ENCODE measurements at regions not wholly inside any gene's neighbourhood (a gene's known extent, or its start where the extent isn't known, plus 50 kb on each side); places are given as distances from the start of the nearest gene placed in this dataset.
"Not testable (repeated sequence)": the region's sequence is repeated elsewhere in the genome, so short reads cannot be mapped to it uniquely, and the experiment has no call there.

DNA sequence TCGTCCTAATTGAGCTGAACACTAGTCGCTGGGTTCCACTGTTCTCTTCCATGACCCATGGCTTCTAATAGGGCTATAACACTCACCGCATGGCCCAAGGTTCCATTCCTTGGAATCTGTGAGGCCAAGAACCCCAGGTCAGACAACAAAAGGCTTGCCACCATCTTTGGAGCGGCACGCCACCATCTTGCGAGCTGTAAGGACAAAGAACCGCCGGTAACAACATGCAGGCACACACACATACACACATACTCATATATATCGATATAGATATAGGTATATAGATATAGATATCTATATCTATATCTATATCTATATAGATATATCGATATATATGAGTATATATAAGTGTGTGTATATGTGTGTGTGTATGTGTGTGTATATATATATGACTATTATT lies 657.7 kb downstream of the PRIM2 start:
- TF ChIP-seq, protein P1, sequence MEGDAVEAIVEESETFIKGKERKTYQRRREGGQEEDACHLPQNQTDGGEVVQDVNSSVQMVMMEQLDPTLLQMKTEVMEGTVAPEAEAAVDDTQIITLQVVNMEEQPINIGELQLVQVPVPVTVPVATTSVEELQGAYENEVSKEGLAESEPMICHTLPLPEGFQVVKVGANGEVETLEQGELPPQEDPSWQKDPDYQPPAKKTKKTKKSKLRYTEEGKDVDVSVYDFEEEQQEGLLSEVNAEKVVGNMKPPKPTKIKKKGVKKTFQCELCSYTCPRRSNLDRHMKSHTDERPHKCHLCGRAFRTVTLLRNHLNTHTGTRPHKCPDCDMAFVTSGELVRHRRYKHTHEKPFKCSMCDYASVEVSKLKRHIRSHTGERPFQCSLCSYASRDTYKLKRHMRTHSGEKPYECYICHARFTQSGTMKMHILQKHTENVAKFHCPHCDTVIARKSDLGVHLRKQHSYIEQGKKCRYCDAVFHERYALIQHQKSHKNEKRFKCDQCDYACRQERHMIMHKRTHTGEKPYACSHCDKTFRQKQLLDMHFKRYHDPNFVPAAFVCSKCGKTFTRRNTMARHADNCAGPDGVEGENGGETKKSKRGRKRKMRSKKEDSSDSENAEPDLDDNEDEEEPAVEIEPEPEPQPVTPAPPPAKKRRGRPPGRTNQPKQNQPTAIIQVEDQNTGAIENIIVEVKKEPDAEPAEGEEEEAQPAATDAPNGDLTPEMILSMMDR (IDR thresholded peaks at IDR 0.05): not testable (repeated sequence)
- TF ChIP-seq POLR2A (IDR thresholded peaks at IDR 0.05): not testable (repeated sequence)

Data from heart left ventricle (tissue), 13 donors.